Uterus (tissue), 2 donors: ENCODE measurements at regions not wholly inside any gene's neighbourhood (a gene's known extent, or its start where the extent isn't known, plus 50 kb on each side); places are given as distances from the start of the nearest gene placed in this dataset.

Source experiments
- CTCF ChIP-seq, 4 experiments: fragments of 200-600 bp in 2 of 4; fragments of 450-650 bp in 2 of 4; sonication (generic) in 2 of 4; IDR thresholded peaks; one replicate each; pipeline ENCODE4 v1.5.1; 2016 to 2019; ENCODE audit warnings: antibody characterized with exemption in 4 of 4, mild to moderate bottlenecking in 2 of 4, moderate library complexity in 1 of 4
- POLR2A ChIP-seq, 2 donors: fragments of 450-650 bp; IDR thresholded peaks; one replicate each; pipeline ENCODE4 v1.6.1; 2016; ENCODE audit warnings: antibody characterized with exemption in 2 of 2, mild to moderate bottlenecking in 1 of 2, moderate library complexity in 1 of 2

- TF ChIP-seq CTCF (IDR thresholded peaks at IDR 0.05) (no peak), POLR2A (IDR thresholded peaks at IDR 0.05) (no peak)
Observed at GRCh38 chr9:82115331-82115730, 126.8 kb downstream of the SPATA31D1 start.
